ENCODE measurements at regions not wholly inside any gene's neighbourhood (a gene's known extent, or its start where the extent isn't known, plus 50 kb on each side); places are given as distances from the start of the nearest gene placed in this dataset.

GRCh38 chr6:54655162-54655561 lies 191.4 kb upstream of the FAM83B start:
- no peak for DNase-seq (ENCODE audit: low read depth, low spot score)
- TF ChIP-seq POLR2AphosphoS5 (IDR thresholded peaks at IDR 0.05; ENCODE audit: borderline replicate concordance, low read depth, low read length) (no peak), EZH2 (IDR thresholded peaks at IDR 0.05) (no peak), FOXP2 (optimal IDR thresholded peaks at IDR 0.05; ENCODE audit: control extremely low read depth, extremely low read length, insufficient read depth) (no peak)
- no peak overlapping the region for H3K4me3 ChIP-seq
- no peaks in the 10 kb centered on the region for H3K9me3 ChIP-seq (ENCODE audit: low read depth, low read length)
- H3K9ac ChIP-seq (ENCODE audit: insufficient read length): no peak overlapping the region
- no peak overlapping the region for H3K27ac ChIP-seq
- no peaks in the 10 kb centered on the region for H3K36me3 ChIP-seq (ENCODE audit: insufficient read depth, low read length)

- Histone ChIP-seq H3K9me3 (ENCODE audit: low read depth, low read length) (no peaks in the 10 kb centered on the region), H3K27ac (no peak overlapping the region), H3K36me3 (ENCODE audit: insufficient read depth, low read length) (no peaks in the 10 kb centered on the region), H3K9ac (ENCODE audit: insufficient read length) (no peak overlapping the region), H3K4me3 (no peak overlapping the region)
- TF ChIP-seq FOXP2 (optimal IDR thresholded peaks at IDR 0.05; ENCODE audit: control extremely low read depth, extremely low read length, insufficient read depth) (no peak), POLR2AphosphoS5 (IDR thresholded peaks at IDR 0.05; ENCODE audit: borderline replicate concordance, low read depth, low read length) (no peak), EZH2 (IDR thresholded peaks at IDR 0.05) (no peak)
- DNase-seq (ENCODE audit: low read depth, low spot score): no peak
Observed at GRCh38 chr6:54665278-54665677, 181.3 kb upstream of the FAM83B start.

- H3K9me3 ChIP-seq (ENCODE audit: low read depth, low read length): no peaks in the 10 kb centered on the region; the same call in 1 of the 2 replicates
- DNase-seq (ENCODE audit: low read depth, low spot score): no peak
- TF ChIP-seq FOXP2 (optimal IDR thresholded peaks at IDR 0.05; ENCODE audit: control extremely low read depth, extremely low read length, insufficient read depth): no peak
- no peak for TF ChIP-seq POLR2AphosphoS5 (IDR thresholded peaks at IDR 0.05; ENCODE audit: borderline replicate concordance, low read depth, low read length)
- no peak for TF ChIP-seq EZH2 (IDR thresholded peaks at IDR 0.05)
- no peak overlapping the region for H3K4me3 ChIP-seq
- H3K36me3 ChIP-seq (ENCODE audit: insufficient read depth, low read length): no peaks in the 10 kb centered on the region
- no peak overlapping the region for H3K9ac ChIP-seq (ENCODE audit: insufficient read length)
- H3K27ac ChIP-seq: no peak overlapping the region
Observed at GRCh38 chr6:54680531-54680930, 166.0 kb upstream of the FAM83B start.

- no peak for DNase-seq (ENCODE audit: low read depth, low spot score)
- no peak overlapping the region for H3K4me3 ChIP-seq
- no peak overlapping the region for H3K9ac ChIP-seq (ENCODE audit: insufficient read length)
- no peaks in the 10 kb centered on the region for H3K36me3 ChIP-seq (ENCODE audit: insufficient read depth, low read length)
- no peak for TF ChIP-seq EZH2 (IDR thresholded peaks at IDR 0.05)
- no peak for TF ChIP-seq POLR2AphosphoS5 (IDR thresholded peaks at IDR 0.05; ENCODE audit: borderline replicate concordance, low read depth, low read length)
- TF ChIP-seq FOXP2 (optimal IDR thresholded peaks at IDR 0.05; ENCODE audit: control extremely low read depth, extremely low read length, insufficient read depth): no peak
- no peak overlapping the region for H3K27ac ChIP-seq
- no peaks in the 10 kb centered on the region for H3K9me3 ChIP-seq (ENCODE audit: low read depth, low read length)
Observed at GRCh38 chr6:54681267-54681666, 165.3 kb upstream of the FAM83B start.

- H3K9me3 ChIP-seq (ENCODE audit: low read depth, low read length): no peaks in the 10 kb centered on the region
- no peak overlapping the region for H3K4me3 ChIP-seq
- H3K27ac ChIP-seq: no peak overlapping the region
- no peak for DNase-seq (ENCODE audit: low read depth, low spot score)
- H3K36me3 ChIP-seq (ENCODE audit: insufficient read depth, low read length): no peaks in the 10 kb centered on the region
- TF ChIP-seq FOXP2 (optimal IDR thresholded peaks at IDR 0.05; ENCODE audit: control extremely low read depth, extremely low read length, insufficient read depth): no peak
- no peak for TF ChIP-seq EZH2 (IDR thresholded peaks at IDR 0.05)
- no peak for TF ChIP-seq POLR2AphosphoS5 (IDR thresholded peaks at IDR 0.05; ENCODE audit: borderline replicate concordance, low read depth, low read length)
- H3K9ac ChIP-seq (ENCODE audit: insufficient read length): no peak overlapping the region
Observed at GRCh38 chr6:54681987-54682386, 164.6 kb upstream of the FAM83B start.

- TF ChIP-seq POLR2AphosphoS5 (IDR thresholded peaks at IDR 0.05; ENCODE audit: borderline replicate concordance, low read depth, low read length): no peak
- no peak for TF ChIP-seq EZH2 (IDR thresholded peaks at IDR 0.05)
- TF ChIP-seq FOXP2 (optimal IDR thresholded peaks at IDR 0.05; ENCODE audit: control extremely low read depth, extremely low read length, insufficient read depth): no peak
- no peak overlapping the region for H3K4me3 ChIP-seq
Observed at GRCh38 chr6:54689620-54690019, 157.0 kb upstream of the FAM83B start.

GRCh38 chr6:54690596-54690995 lies 156.0 kb upstream of the FAM83B start:
- TF ChIP-seq FOXP2 (optimal IDR thresholded peaks at IDR 0.05; ENCODE audit: control extremely low read depth, extremely low read length, insufficient read depth) (no peak), POLR2AphosphoS5 (IDR thresholded peaks at IDR 0.05; ENCODE audit: borderline replicate concordance, low read depth, low read length) (no peak), EZH2 (IDR thresholded peaks at IDR 0.05) (no peak)
- H3K36me3 ChIP-seq (ENCODE audit: insufficient read depth, low read length): no peaks in the 10 kb centered on the region
- no peak overlapping the region for H3K4me3 ChIP-seq
- H3K9ac ChIP-seq (ENCODE audit: insufficient read length): no peak overlapping the region
- no peak for DNase-seq (ENCODE audit: low read depth, low spot score)
- H3K9me3 ChIP-seq (ENCODE audit: low read depth, low read length): no peaks in the 10 kb centered on the region
- no peak overlapping the region for H3K27ac ChIP-seq

More at GRCh38 chr6:54689620-54690019, 157.0 kb upstream of the FAM83B start:
- H3K27ac ChIP-seq: no peak overlapping the region
- H3K36me3 ChIP-seq (ENCODE audit: insufficient read depth, low read length): no peaks in the 10 kb centered on the region
- no peaks in the 10 kb centered on the region for H3K9me3 ChIP-seq (ENCODE audit: low read depth, low read length)
- no peak overlapping the region for H3K9ac ChIP-seq (ENCODE audit: insufficient read length)
- no peak for DNase-seq (ENCODE audit: low read depth, low spot score)

- Histone ChIP-seq H3K36me3 (ENCODE audit: insufficient read depth, low read length) (no peaks in the 10 kb centered on the region), H3K9ac (ENCODE audit: insufficient read length) (no peak overlapping the region), H3K27ac (no peak overlapping the region), H3K4me3 (no peak overlapping the region), H3K9me3 (ENCODE audit: low read depth, low read length) (no peaks in the 10 kb centered on the region)
- DNase-seq (ENCODE audit: low read depth, low spot score): no peak
- TF ChIP-seq FOXP2 (optimal IDR thresholded peaks at IDR 0.05; ENCODE audit: control extremely low read depth, extremely low read length, insufficient read depth): no peak
- no peak for TF ChIP-seq EZH2 (IDR thresholded peaks at IDR 0.05)
- no peak for TF ChIP-seq POLR2AphosphoS5 (IDR thresholded peaks at IDR 0.05; ENCODE audit: borderline replicate concordance, low read depth, low read length)
Observed at GRCh38 chr6:54694928-54695532, 151.5 kb upstream of the FAM83B start.

GRCh38 chr6:54695815-54696214 lies 150.8 kb upstream of the FAM83B start:
- TF ChIP-seq FOXP2 (optimal IDR thresholded peaks at IDR 0.05; ENCODE audit: control extremely low read depth, extremely low read length, insufficient read depth): no peak
- no peak for TF ChIP-seq EZH2 (IDR thresholded peaks at IDR 0.05)
- no peak for TF ChIP-seq POLR2AphosphoS5 (IDR thresholded peaks at IDR 0.05; ENCODE audit: borderline replicate concordance, low read depth, low read length)
- H3K27ac ChIP-seq: peak overlapping the region; percentile 50; the same call in 1 of the 2 replicates
- DNase-seq (ENCODE audit: low read depth, low spot score): no peak
- no peaks in the 10 kb centered on the region for H3K9me3 ChIP-seq (ENCODE audit: low read depth, low read length)
- no peak overlapping the region for H3K9ac ChIP-seq (ENCODE audit: insufficient read length)
- no peaks in the 10 kb centered on the region for H3K36me3 ChIP-seq (ENCODE audit: insufficient read depth, low read length)
- H3K4me3 ChIP-seq: no peak overlapping the region

Data from SK-N-MC (cell line).